HG02588 (cell line): ENCODE measurements at regions not wholly inside any gene's neighbourhood (a gene's known extent, or its start where the extent isn't known, plus 50 kb on each side); places are given as distances from the start of the nearest gene placed in this dataset.

Experiments used
- ATAC-seq: cut with Tn5 transposase; IDR thresholded peaks from one replicate; pipeline ENCODE4 v1.9.1; 2021; ENCODE audit warnings: mild to moderate bottlenecking, moderate library complexity; ENCODE audit not compliant: unreplicated experiment

DNA sequence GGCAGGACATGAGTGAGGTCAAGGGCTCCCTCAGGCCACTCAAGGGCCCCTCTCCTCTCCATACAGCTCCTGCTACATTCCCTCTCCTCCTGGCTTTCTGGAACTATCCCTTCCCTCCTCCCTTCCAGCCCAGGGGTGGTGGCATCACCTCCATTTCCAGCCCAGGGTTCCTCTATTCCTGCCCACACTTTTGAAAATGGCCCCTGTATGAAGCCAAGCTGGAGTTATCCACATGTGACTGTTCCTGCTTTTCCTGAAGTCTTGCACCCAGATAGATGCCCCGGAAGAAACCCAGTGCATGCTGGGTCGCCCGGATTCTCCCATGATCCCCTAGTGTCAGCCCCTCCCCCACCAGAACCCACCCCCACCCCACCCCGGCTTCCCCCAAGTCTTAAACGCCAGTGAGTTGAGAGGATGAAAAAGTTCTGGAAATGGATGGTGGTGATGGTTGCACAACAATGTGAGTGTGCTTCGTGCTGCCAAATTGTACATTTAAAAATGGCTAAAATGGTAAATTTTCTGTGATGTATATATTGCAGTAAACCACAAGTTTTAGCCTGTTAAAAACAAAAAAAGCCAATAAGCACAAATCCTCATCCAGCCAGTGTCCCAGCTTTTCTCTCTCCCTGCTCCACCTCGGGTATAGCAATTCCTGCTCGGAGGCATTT is 136.9 kb downstream of the SCARB1 start:
- ATAC-seq, result no peak

- ATAC-seq, result no peak
These were observed 137.9 kb downstream of the SCARB1 start for GRCh38 chr12:124725597-124726237.

DNA sequence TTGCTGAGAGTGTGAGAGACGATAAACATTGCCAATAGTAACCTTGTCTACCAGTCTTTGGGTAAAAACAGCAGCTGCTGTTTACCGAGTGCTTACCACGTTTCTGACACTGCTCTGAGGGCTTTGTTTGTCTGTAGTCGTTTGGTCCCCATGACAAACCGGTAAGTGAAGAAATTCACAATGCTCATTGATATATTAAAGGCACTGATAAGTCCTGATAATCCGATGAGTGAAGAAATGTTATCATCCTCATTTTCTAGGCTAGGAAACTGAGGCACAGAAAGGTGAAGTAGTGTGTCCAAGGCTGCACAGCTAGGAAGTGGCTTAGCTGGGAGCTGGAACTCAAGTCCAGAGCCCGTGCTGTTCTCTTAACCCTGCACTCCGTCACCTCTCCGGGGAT is 138.6 kb downstream of the SCARB1 start:
- ATAC-seq, result no peak

- ATAC-seq, result no peak
These were observed 140.8 kb downstream of the SCARB1 start for GRCh38 chr12:124722878-124723277.

DNA sequence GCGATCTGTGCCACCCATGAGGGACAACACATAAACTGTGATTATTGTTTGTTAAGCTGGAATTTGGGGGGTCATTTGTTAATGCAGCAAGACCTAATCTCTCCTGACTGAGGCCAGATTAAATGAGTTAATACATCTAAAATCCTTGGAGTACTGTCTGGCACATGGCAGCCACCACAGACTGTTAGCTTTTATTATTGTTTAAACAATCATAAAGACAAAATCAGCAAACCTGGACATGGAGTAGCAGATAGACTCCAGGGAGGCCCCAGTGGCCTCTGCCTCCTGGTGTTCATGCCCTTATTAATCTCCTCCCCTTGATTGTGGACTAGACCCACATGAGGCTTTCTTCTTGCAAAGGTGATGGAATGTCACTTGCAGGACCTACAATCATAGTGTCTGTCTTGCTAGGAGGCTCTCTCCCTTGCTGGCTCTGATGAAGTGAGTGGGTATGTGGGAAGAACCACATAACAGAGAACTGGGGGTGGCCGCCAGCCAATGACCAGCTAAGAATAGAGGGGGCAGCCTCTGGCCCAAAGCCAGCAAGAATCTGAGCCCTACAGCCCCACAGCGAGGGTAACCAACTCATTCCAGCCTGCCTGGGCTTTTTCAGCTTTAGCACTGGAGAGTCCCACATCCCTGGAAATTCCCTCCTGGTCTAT is 142.0 kb downstream of the SCARB1 start:
- no peak for ATAC-seq

- no peak for ATAC-seq
These were observed 142.8 kb downstream of the SCARB1 start for GRCh38 chr12:124720681-124721500.

- no peak for ATAC-seq
These were observed 143.5 kb downstream of the SCARB1 start for GRCh38 chr12:124720004-124720680.

DNA sequence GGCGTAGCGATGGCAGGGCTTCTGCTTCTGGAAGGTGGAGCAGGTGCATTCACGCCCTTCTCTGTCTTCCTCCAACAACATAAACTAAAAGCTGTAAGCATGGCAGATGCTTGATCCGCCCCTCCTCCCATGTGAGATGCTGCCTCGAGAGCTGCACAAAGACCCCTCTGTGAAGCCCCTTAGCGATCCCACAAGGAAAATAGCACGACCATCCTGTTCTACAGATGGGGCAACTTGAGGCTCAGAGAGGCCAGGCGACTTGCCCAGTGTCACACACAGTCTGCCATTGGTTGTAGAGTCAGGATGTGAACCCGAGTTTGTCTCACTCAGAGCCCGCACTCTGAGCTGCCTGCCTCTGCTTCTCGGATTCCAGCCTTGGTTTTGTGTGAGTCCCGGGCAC is 144.4 kb downstream of the SCARB1 start:
- no peak for ATAC-seq

DNA sequence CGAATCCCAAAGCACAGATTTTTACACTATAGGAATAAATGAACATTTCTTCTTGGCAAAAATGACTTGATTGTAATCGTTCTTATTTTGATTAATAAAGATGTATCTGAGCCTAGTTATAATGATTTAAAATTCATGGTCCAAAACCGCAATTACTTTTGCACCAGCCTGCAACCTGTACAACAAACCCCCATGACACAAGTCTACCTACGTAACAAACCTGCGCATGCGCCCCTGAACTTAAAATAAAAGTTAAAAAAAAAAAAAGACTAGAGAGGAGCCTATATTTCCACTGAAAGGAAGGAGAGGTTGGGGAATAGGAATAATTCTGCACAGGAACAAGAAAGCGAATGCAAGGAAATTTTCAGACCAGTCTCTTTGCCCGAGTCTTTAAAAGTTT is 145.2 kb downstream of the SCARB1 start:
- no peak for ATAC-seq

GRCh38 chr12:124718036-124718435 is 145.6 kb downstream of the SCARB1 start:
- ATAC-seq, result no peak

DNA sequence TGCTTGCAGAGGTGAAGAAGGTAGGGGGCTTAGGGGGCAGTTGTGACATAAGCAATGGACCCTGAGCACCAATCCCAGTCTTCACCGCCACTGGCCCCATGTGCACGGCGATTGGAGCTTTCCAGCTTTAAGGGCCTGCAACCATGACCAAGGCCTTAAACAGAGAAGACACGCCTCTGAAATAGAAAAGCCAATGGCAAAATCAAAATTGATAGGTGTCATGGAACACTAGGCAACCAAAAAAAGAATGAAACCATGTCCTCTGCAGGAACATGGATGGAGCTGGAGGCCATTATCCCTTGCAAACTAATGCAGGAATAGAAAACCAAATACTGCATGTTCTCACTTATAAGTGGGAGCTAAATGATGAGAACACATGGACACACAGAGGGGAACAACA is 146.3 kb downstream of the SCARB1 start:
- ATAC-seq, result no peak

DNA sequence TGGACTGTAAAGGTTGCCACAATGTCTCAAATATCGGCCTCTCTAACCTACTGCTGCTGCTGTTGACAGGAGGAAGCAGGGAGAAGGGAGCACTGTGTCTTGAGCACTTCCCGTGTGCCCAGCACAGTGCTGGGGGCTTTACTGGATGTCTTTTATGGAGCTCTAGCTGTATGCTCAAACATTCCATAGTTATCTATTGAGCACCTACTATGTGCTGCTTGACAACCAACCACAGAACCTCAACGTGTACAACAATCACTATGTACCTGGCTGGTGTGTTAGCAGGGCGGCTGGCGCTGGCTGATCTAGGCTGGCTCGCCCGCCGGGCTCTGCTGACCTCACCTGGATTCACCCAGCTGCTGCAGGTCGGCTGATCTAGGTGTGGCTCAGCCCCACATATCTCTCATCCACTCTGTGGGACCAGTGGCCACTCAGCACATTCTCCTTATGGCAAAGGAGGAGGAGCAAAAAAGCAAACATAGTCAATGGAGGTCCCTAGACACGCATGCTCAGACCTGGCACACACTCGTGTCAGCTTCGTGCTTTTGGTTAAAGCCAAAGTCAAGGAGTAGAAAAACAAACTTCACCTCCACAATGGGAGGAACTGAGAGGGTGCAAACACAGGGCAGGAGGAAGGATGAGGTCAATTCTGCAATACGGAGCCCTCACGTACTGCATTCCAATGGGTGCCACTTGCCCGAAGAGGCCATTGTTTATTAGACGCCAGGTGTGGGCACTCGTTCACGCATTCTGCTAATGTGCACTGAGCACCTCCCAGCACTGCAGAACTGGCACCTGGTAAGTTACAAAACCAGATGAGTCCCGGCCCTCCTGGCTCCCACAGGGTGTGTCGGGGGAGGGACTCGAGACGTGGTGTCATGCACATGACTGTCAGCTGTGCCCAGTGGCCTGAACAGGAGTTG is 147.2 kb downstream of the SCARB1 start:
- no peak for ATAC-seq

DNA sequence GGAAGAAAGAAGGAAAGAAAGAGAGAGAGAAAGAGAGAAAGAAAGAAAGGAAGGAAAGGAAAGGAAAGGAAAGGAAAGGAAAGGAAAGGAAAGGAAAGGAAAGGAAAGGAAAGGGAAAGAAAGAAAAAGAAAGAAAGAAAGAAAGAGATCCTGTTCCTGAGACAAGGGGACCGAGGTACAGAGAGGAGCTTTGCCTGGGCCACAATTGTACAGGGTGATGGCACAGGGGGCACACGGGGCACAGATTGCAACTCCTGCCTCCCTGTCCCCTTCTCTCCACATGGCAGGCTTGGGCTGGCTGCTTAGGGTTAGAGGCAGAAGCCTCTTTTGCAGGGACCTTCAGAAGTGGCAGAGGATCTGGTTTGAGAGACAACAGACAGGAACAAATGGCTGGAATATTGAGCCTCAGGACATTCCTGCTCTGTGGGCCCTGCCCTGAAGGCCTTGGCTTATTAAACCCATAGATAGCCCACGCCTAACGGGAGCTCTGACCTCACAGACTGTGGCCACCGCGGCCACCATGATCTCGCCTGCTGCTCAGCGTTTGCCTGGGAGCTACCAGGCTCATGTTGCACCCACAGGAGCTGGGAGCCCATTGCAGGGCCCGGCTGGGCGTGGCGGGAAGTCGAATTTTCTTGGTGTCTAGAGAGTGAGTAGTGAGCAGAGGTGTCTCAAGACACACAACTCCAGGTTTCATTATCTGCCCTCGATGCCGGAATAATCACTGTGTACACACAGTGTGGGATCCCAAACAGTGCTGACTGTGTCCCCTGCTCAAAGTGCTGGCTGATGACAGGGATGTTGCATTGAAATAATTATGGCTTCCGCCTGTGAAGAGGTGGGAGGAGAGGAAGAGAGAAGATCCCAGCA is 147.9 kb upstream of the NCOR2 start:
- no peak for ATAC-seq

- ATAC-seq, result peak; percentile 74
These were observed 146.1 kb upstream of the NCOR2 start for GRCh38 chr12:124713436-124714082.

- ATAC-seq, result peak; percentile 15
These were observed 145.6 kb upstream of the NCOR2 start for GRCh38 chr12:124713041-124713435.

DNA sequence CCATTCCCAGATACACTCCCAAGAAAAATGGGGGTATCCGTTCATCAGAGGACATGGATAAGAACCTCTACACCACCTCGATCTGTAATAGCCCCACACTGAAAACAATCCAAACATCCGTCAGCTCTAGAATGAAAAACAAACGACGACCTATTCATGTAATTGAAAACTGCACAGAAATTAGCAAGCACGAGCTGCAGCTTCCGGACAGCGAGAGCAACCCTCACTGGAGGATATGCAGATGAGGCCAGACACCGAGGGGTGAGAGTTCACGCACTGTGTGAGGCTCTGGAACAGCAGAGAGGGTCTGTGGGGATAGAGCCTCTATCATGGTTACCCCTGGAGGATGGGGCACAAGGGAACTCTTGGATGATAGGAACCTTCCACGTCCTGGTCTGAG is 143.9 kb upstream of the NCOR2 start:
- no peak for ATAC-seq

DNA sequence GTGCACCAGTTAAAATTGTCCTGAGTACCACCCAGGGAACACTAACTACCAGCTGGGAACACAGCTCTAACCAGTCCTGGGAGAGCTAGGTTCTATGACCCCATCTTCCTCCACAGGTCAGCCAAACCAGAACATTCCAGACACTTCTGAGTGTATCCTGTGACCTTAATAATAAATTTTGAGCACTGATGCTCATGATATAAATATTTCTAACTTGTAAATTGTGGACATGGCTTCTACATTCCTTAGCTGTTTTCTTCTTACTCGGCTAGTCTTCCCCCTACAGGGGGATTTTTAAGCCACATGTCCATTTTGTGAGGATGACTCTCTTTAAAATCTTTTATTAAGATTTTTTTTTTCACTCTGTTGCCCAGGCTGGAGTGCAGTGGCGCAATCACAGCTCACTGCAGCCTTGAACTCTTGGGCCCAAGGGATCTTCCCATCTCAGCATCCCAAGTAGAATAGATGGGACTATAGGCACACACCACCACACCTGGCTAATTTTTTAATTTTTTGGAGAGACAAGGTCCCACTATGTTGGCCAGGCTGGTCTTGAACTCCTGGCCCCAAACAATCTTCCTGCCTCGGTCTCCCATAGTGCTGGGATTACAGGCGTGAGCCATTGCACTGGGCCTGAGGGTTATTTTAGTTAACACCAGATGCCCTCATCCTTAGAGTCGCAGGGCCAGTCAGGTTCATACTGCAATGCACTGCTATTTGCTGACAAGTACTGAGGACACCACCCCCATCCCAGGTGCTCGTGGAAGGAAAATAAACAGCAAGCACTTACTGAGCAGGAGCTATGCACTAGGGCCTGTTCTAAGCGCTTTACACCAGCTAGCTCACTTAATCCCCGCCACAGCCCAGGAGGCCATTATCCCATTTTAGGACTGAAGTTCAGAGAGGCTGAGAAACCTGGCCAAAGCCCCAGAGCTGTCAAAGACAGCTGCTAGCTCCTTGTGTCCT is 142.6 kb upstream of the NCOR2 start:
- ATAC-seq, result no peak
